CD4-positive, alpha-beta T cell (primary cell): ENCODE measurements at regions not wholly inside any gene's neighbourhood (a gene's known extent, or its start where the extent isn't known, plus 50 kb on each side); places are given as distances from the start of the nearest gene placed in this dataset.
A peak's percentile ranks its signal among the peaks of the same experiment; 100 is the strongest.
"Not testable (repeated sequence)": the region's sequence is repeated elsewhere in the genome, so short reads cannot be mapped to it uniquely, and the experiment has no call there.

Experiments
- ATAC-seq: fragments of 200-7000 bp; cut with Tn5 transposase; one replicate; pipeline ENCODE4 v1.10.0; 2022; ENCODE audit warnings: mild to moderate bottlenecking; ENCODE audit not compliant: poor library complexity
- CTCF ChIA-PET: fragments of 350-600 bp; sonication (Branson Sonifier 250); formaldehyde crosslinking; loops from one replicate; lab custom pipeline; 2021; ENCODE audit warnings: antibody characterized with exemption, inconsistent platforms; lab: Charles Lee
- POLR2A ChIA-PET: fragments of 350-600 bp; sonication (Branson Sonifier 250); formaldehyde crosslinking; loops from one replicate; lab custom pipeline; 2021; ENCODE audit warnings: antibody characterized with exemption, inconsistent platforms; lab: Charles Lee
- DNase-seq, 14 experiments: peaks; one replicate each; pipeline ENCODE4 v3.0.0-alpha.2; 2013 to 2020; ENCODE audit warnings: mixed read lengths in 2 of 14
- H3K27ac ChIP-seq, 2 donors: one replicate each; pipeline versions ENCODE4 v1.5.1 to v1.7.0; 2013; ENCODE audit warnings: low read length in 2 of 2, low read depth in 1 of 2, mild to moderate bottlenecking in 1 of 2
- H3K27me3 ChIP-seq, 2 experiments: 1 replicate in 1 of 2; 2 replicates in 1 of 2; pipeline versions ENCODE4 v1.6.1 to v1.7.0; 2013; ENCODE audit warnings: low read length in 2 of 2, control low read depth in 1 of 2, mild to moderate bottlenecking in 1 of 2, moderate library complexity in 1 of 2; ENCODE audit not compliant: insufficient read depth in 2 of 2, control insufficient read depth in 1 of 2
- H3K36me3 ChIP-seq: one replicate; pipeline ENCODE4 v1.6.1; 2013; ENCODE audit warnings: low read length, control low read depth; ENCODE audit not compliant: insufficient read depth
- H3K4me1 ChIP-seq: one replicate; pipeline ENCODE4 v1.6.1; 2013; ENCODE audit warnings: low read length, control low read depth; ENCODE audit not compliant: insufficient read depth
- H3K4me3 ChIP-seq: one replicate; pipeline ENCODE4 v1.5.1; 2013; ENCODE audit warnings: mild to moderate bottlenecking, low read length, moderate library complexity
- H3K9me3 ChIP-seq, 2 experiments: 1 replicate in 1 of 2; 2 replicates in 1 of 2; pipeline versions ENCODE4 v1.6.1 to v1.7.0; 2013; ENCODE audit warnings: low read length in 2 of 2, mild to moderate bottlenecking in 2 of 2, control low read depth in 1 of 2, moderate library complexity in 1 of 2; ENCODE audit not compliant: control insufficient read depth in 1 of 2, insufficient read depth in 1 of 2
- H3K27ac Mint-ChIP-seq: one replicate; pipeline ENCODE4 v1.8.0; 2020; ENCODE audit warnings: mixed read lengths
- H3K27me3 Mint-ChIP-seq: one replicate; pipeline ENCODE4 v1.8.0; 2021; ENCODE audit warnings: mixed read lengths
- H3K36me3 Mint-ChIP-seq: one replicate; pipeline ENCODE4 v1.8.0; 2021; ENCODE audit warnings: low read depth, mixed read lengths
- H3K4me1 Mint-ChIP-seq: one replicate; pipeline ENCODE4 v1.8.0; 2021; ENCODE audit warnings: low read depth, mixed read lengths
- H3K4me3 Mint-ChIP-seq: one replicate; pipeline ENCODE4 v1.8.0; 2020; ENCODE audit warnings: mild to moderate bottlenecking, mixed read lengths
- H3K9me3 Mint-ChIP-seq: one replicate; pipeline ENCODE4 v1.8.0; 2020; ENCODE audit warnings: mixed read lengths
- intact Hi-C, 2 experiments: fragments of 100-400 bp; cut with DNase I in 1 of 2; cut with micrococcal nuclease in 1 of 2; formaldehyde crosslinking; loops; one replicate each; pipeline versions ENCODE4 v1.15.1 to v1.9.0; 2023 to 2025; cut with DNase I, micrococcal nuclease

- ATAC-seq, H3K27me3 ChIP-seq, CTCF ChIA-PET, H3K27ac Mint-ChIP-seq, H3K4me1 ChIP-seq, H3K27me3 Mint-ChIP-seq, DNase-seq, H3K4me3 Mint-ChIP-seq, H3K9me3 Mint-ChIP-seq, H3K27ac ChIP-seq, H3K4me3 ChIP-seq, H3K9me3 ChIP-seq, POLR2A ChIA-PET, H3K4me1 Mint-ChIP-seq, intact Hi-C loops, H3K36me3 Mint-ChIP-seq, H3K36me3 ChIP-seq: not testable (repeated sequence)
Measured at GRCh38 chr1:149369081-149369480, 105.8 kb upstream of the NBPF19 start.

GRCh38 chr1:149371955-149372354 is 102.9 kb upstream of the NBPF19 start:
- H3K27me3 Mint-ChIP-seq, H3K9me3 ChIP-seq, H3K4me1 ChIP-seq, H3K27me3 ChIP-seq, DNase-seq, POLR2A ChIA-PET, intact Hi-C loops, H3K36me3 ChIP-seq, H3K9me3 Mint-ChIP-seq, CTCF ChIA-PET, H3K27ac Mint-ChIP-seq, H3K36me3 Mint-ChIP-seq, H3K27ac ChIP-seq, H3K4me1 Mint-ChIP-seq, H3K4me3 ChIP-seq, H3K4me3 Mint-ChIP-seq: not testable (repeated sequence)
- ATAC-seq, result peak; percentile 41

- H3K27ac Mint-ChIP-seq, H3K27ac ChIP-seq, H3K9me3 Mint-ChIP-seq, H3K4me1 Mint-ChIP-seq, intact Hi-C loops, H3K4me3 Mint-ChIP-seq, H3K36me3 Mint-ChIP-seq, H3K4me1 ChIP-seq, ATAC-seq, H3K9me3 ChIP-seq, H3K36me3 ChIP-seq, CTCF ChIA-PET, H3K27me3 Mint-ChIP-seq, H3K4me3 ChIP-seq, H3K27me3 ChIP-seq, POLR2A ChIA-PET: not testable (repeated sequence)
- peak in 1 of 14 experiments; percentile 2 for DNase-seq
Measured at GRCh38 chr1:149378462-149378861, 96.4 kb upstream of the NBPF19 start.

- H3K36me3 ChIP-seq, H3K9me3 ChIP-seq, H3K27me3 ChIP-seq, H3K4me1 Mint-ChIP-seq, CTCF ChIA-PET, H3K27ac ChIP-seq, H3K9me3 Mint-ChIP-seq, POLR2A ChIA-PET, H3K4me1 ChIP-seq, intact Hi-C loops, H3K36me3 Mint-ChIP-seq, H3K27me3 Mint-ChIP-seq: not testable (repeated sequence)
- DNase-seq, result peak; percentile 27 to 77 (median 50)
- Mint-ChIP-seq H3K27ac (peak overlapping the region; percentile 80), H3K4me3 (peak overlapping the region; percentile 91)
- peak overlapping the region; percentile 50 for H3K4me3 ChIP-seq
- ATAC-seq, result peak; percentile 81
Measured at GRCh38 chr1:149390173-149390926, 84.5 kb upstream of the NBPF19 start.

GRCh38 chr1:149390931-149391330 is 83.9 kb upstream of the NBPF19 start:
- DNase-seq, H3K27ac ChIP-seq, H3K4me3 Mint-ChIP-seq, H3K4me1 ChIP-seq, H3K9me3 Mint-ChIP-seq, H3K27me3 Mint-ChIP-seq, H3K36me3 ChIP-seq, H3K4me3 ChIP-seq, ATAC-seq, H3K4me1 Mint-ChIP-seq, H3K27me3 ChIP-seq, H3K9me3 ChIP-seq, POLR2A ChIA-PET, CTCF ChIA-PET, H3K36me3 Mint-ChIP-seq, intact Hi-C loops, H3K27ac Mint-ChIP-seq: not testable (repeated sequence)

- H3K4me1 ChIP-seq, H3K9me3 Mint-ChIP-seq, H3K27me3 Mint-ChIP-seq, H3K27me3 ChIP-seq, CTCF ChIA-PET, ATAC-seq, H3K27ac Mint-ChIP-seq, H3K9me3 ChIP-seq, H3K4me1 Mint-ChIP-seq, H3K27ac ChIP-seq, H3K36me3 Mint-ChIP-seq, intact Hi-C loops, H3K4me3 Mint-ChIP-seq, POLR2A ChIA-PET, H3K4me3 ChIP-seq, H3K36me3 ChIP-seq: not testable (repeated sequence)
- peak in 2 of 14 experiments; percentile 2 to 6 for DNase-seq
Measured at GRCh38 chr1:149395802-149396201, 79.0 kb upstream of the NBPF19 start.

- H3K27me3 Mint-ChIP-seq, H3K4me1 Mint-ChIP-seq, H3K27ac ChIP-seq, ATAC-seq, H3K4me1 ChIP-seq, H3K27me3 ChIP-seq, CTCF ChIA-PET, intact Hi-C loops, H3K36me3 ChIP-seq, H3K9me3 ChIP-seq, H3K36me3 Mint-ChIP-seq, H3K4me3 ChIP-seq, DNase-seq, POLR2A ChIA-PET, H3K9me3 Mint-ChIP-seq: not testable (repeated sequence)
- H3K4me3 Mint-ChIP-seq, result peak overlapping the region; percentile 27
- H3K27ac Mint-ChIP-seq, result peak overlapping the region; percentile 80
Measured at GRCh38 chr1:149398527-149398926, 76.3 kb upstream of the NBPF19 start.
